Chondrocyte (in vitro differentiated cells): ENCODE measurements at regions not wholly inside any gene's neighbourhood (a gene's known extent, or its start where the extent isn't known, plus 50 kb on each side); places are given as distances from the start of the nearest gene placed in this dataset.

Experiments
- DNase-seq: peaks from one replicate; pipeline ENCODE4 v3.0.0; 2021; ENCODE audit warnings: mixed read lengths, low spot score
- H3K27ac Mint-ChIP-seq: one replicate; pipeline ENCODE4 v1.8.0; 2021; ENCODE audit warnings: mild to moderate bottlenecking, moderate library complexity, mixed read lengths; ENCODE audit not compliant: unreplicated experiment
- H3K27me3 Mint-ChIP-seq: 2 replicates; pipeline ENCODE4 v1.8.0; 2021; ENCODE audit warnings: low read depth, mixed read lengths
- H3K36me3 Mint-ChIP-seq: 2 replicates; pipeline ENCODE4 v1.8.0; 2021; ENCODE audit warnings: low read depth, mixed read lengths
- H3K4me1 Mint-ChIP-seq: 2 replicates; pipeline ENCODE4 v1.8.0; 2021; ENCODE audit warnings: low read depth, mild to moderate bottlenecking, mixed read lengths
- H3K4me3 Mint-ChIP-seq: one replicate; pipeline ENCODE4 v1.8.0; 2021; ENCODE audit warnings: mild to moderate bottlenecking, moderate library complexity, mixed read lengths; ENCODE audit not compliant: unreplicated experiment
- H3K9me3 Mint-ChIP-seq: 2 replicates; pipeline ENCODE4 v1.8.0; 2021; ENCODE audit warnings: low read depth, mixed read lengths
- TF ChIP-seq, protein P1 (sequence below): fragments of 200-600 bp; sonication (generic); IDR thresholded peaks from 2 replicates; pipeline ENCODE4 v1.5.0; 2021; ENCODE audit warnings: antibody characterized with exemption, mild to moderate bottlenecking, moderate library complexity

- H3K36me3 Mint-ChIP-seq: no peaks in the 10 kb centered on the region
- peaks cover 6% of the 10 kb centered on the region for H3K9me3 Mint-ChIP-seq
- peaks cover 6% of the 10 kb centered on the region for H3K27me3 Mint-ChIP-seq
- TF ChIP-seq, protein P1, sequence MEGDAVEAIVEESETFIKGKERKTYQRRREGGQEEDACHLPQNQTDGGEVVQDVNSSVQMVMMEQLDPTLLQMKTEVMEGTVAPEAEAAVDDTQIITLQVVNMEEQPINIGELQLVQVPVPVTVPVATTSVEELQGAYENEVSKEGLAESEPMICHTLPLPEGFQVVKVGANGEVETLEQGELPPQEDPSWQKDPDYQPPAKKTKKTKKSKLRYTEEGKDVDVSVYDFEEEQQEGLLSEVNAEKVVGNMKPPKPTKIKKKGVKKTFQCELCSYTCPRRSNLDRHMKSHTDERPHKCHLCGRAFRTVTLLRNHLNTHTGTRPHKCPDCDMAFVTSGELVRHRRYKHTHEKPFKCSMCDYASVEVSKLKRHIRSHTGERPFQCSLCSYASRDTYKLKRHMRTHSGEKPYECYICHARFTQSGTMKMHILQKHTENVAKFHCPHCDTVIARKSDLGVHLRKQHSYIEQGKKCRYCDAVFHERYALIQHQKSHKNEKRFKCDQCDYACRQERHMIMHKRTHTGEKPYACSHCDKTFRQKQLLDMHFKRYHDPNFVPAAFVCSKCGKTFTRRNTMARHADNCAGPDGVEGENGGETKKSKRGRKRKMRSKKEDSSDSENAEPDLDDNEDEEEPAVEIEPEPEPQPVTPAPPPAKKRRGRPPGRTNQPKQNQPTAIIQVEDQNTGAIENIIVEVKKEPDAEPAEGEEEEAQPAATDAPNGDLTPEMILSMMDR: no peak
- H3K4me1 Mint-ChIP-seq: no peaks in the 10 kb centered on the region
- no peak overlapping the region for H3K27ac Mint-ChIP-seq
- no peak for DNase-seq
- H3K4me3 Mint-ChIP-seq: no peak overlapping the region
These were observed 739.2 kb downstream of the BRINP1 start for GRCh38 chr9:118630079-118630478.

- H3K9me3 Mint-ChIP-seq: peaks cover 6% of the 10 kb centered on the region
- DNase-seq: no peak
- TF ChIP-seq, protein P1: no peak
These were observed 738.2 kb downstream of the BRINP1 start for GRCh38 chr9:118630931-118631595.

DNA sequence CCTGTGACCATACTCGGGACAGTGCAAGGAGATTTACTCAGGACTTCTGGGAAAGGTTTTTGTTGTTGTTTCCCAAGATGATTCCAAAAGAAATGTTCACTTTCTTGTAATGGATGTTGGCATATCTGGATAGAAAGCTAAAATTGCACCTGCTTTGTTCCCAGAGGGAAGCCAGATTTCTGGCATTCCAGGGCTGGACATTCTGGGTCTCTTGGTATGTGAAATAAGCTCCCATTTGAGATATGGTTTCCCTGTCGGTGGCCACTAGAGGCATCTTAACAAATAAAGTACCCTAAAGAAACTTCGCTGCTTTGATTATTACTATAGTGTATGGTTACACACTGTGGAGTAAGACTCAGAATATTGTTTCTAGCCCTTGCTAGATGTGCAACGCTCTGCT is 737.3 kb downstream of the BRINP1 start:
- peaks cover 6% of the 10 kb centered on the region for H3K9me3 Mint-ChIP-seq
- H3K27ac Mint-ChIP-seq: no peak overlapping the region
- H3K4me1 Mint-ChIP-seq: no peaks in the 10 kb centered on the region
- no peak overlapping the region for H3K4me3 Mint-ChIP-seq
- DNase-seq: no peak
- H3K27me3 Mint-ChIP-seq: peaks cover 5% of the 10 kb centered on the region
- TF ChIP-seq, protein P1: no peak
- H3K36me3 Mint-ChIP-seq: no peaks in the 10 kb centered on the region

More at GRCh38 chr9:118630931-118631595, 738.2 kb downstream of the BRINP1 start:
- H3K4me3 Mint-ChIP-seq: no peak overlapping the region
- H3K27ac Mint-ChIP-seq: no peak overlapping the region
- no peaks in the 10 kb centered on the region for H3K4me1 Mint-ChIP-seq
- no peaks in the 10 kb centered on the region for H3K36me3 Mint-ChIP-seq
- H3K27me3 Mint-ChIP-seq: peaks cover 5% of the 10 kb centered on the region

- Mint-ChIP-seq H3K27me3 (no peaks in the 10 kb centered on the region), H3K4me1 (no peaks in the 10 kb centered on the region), H3K4me3 (no peak overlapping the region), H3K36me3 (no peaks in the 10 kb centered on the region), H3K27ac (no peak overlapping the region), H3K9me3 (peaks cover 18% of the 10 kb centered on the region)
- TF ChIP-seq, protein P1: no peak
- DNase-seq: no peak
These were observed 733.8 kb downstream of the BRINP1 start for GRCh38 chr9:118635416-118635815.

DNA sequence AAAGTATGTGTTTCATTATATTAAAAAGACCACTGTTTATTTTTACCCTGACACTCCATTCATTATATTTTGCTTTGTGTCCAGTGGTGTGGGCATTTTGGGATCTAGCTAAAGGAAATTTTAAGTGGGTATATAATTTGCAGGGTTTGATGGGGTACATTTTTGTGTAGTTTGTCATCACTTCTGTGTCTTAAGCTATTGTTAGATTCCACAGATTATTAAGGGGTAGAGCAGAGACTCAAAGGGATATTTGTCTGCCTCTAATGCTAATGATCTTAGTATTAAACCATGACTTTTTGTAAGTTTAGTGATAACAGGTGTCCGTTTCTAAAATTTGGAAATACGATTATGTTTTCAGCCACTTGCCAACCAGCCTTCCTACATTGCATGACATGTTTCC is 731.6 kb downstream of the BRINP1 start:
- no peaks in the 10 kb centered on the region for H3K27me3 Mint-ChIP-seq
- no peak overlapping the region for H3K4me3 Mint-ChIP-seq
- H3K4me1 Mint-ChIP-seq: peaks cover 9% of the 10 kb centered on the region
- peaks cover 20% of the 10 kb centered on the region for H3K9me3 Mint-ChIP-seq
- H3K36me3 Mint-ChIP-seq: no peaks in the 10 kb centered on the region
- H3K27ac Mint-ChIP-seq: no peak overlapping the region
- DNase-seq: no peak
- TF ChIP-seq, protein P1: no peak
